ENCODE measurements at regions not wholly inside any gene's neighbourhood (a gene's known extent, or its start where the extent isn't known, plus 50 kb on each side); places are given as distances from the start of the nearest gene placed in this dataset.

- DNase-seq: no peak
These were observed 223.8 kb upstream of the BOD1L1 start for GRCh38 chr4:13851085-13851940.

- no peak for DNase-seq
These were observed 224.9 kb upstream of the BOD1L1 start for GRCh38 chr4:13852411-13852810.

- DNase-seq: no peak
These were observed 228.9 kb upstream of the BOD1L1 start for GRCh38 chr4:13856387-13856786.

- no peak for DNase-seq
These were observed 229.9 kb upstream of the BOD1L1 start for GRCh38 chr4:13857397-13857796.

DNA sequence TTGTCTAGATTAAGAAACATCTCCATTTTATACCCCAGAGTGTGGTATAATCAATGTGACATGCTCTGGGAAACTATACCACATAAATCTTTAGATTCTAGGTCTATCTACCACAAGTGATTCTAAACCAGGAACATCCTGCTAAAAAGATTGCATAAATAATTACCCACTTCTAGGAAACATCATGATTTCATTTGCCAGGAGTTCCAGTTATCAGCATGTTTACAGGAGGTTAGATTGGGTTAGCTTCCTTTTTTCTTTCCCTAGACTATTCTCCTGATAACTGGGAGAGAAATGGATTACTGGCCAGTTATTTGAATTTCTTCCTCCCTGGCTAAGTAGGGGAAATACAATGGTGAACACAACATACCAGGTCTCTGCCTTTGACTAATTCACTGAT is 230.3 kb upstream of the BOD1L1 start:
- DNase-seq: no peak

DNA sequence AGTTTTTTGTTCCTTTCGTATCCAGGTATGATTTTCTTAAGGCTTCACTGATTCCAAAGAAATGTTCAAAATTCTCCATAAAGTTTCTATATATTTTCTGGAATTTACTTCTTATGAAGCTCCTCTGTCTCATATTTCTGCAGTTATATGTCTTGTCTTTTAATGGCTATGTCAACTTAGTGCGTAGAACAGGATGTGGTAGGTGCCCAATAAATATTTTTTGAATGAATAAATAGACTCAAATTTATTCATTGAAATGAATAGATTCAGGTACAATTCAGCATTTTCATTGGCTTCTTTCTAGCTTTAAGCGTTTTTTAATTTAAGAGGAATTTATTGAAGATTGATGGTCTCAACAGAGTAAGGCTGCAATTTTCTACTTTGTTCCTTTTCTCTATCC is 231.9 kb upstream of the BOD1L1 start:
- no peak for DNase-seq

DNA sequence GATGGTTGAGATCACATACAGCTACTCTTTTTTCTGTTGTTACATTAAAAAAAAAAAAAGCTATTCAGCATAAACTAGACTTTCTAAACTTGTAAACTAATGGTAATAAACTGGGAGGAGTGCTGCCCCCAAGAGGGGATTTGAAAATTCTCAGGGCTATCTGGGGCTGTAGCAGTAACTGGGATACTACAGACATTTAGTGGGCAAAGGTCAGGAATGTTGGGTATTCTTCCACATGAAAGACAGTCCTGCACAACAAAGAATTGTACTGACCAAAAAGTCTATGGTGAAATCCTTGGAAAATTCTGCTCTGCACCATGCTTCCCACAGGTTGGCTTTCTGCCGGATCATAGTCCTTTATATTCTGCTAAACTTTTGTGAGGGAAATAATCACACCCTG is 232.6 kb upstream of the BOD1L1 start:
- no peak for DNase-seq

DNA sequence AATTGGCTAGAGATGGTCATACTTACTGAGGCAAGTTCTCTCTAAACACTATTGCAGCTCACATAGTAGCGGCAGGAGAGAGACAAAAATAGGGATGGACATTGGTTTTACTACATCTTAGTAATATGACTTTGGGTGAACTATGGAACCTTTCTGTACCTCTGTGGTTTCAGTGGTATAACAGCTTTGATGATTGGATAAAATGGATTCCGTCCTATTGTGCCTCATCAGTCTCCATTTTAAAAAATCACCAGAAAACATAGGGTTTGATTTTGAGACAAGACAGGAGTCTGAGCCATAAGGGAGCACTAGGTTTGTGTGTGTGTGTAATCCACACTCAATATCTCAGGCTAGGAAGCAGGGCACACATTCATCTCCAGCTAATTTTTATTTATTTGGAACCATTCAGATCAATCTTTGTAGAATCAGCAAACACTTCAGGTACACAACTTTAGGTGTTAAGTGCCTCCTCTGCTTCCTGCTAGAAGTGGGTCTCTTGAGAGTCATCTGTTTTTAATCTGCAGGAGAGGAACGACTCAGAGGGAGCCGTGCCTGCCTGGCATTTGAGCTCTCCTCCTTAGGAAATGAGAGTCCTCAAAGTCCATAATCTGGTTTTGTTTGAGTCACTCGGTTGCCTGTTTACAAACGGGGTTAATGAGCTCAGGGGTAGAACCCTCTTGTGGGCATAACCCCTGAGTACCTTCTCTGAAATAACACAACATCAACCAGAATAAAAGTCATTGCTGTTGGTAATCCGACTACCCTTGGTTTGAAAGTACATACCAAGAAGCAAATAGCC is 238.5 kb upstream of the BOD1L1 start:
- DNase-seq: no peak

DNA sequence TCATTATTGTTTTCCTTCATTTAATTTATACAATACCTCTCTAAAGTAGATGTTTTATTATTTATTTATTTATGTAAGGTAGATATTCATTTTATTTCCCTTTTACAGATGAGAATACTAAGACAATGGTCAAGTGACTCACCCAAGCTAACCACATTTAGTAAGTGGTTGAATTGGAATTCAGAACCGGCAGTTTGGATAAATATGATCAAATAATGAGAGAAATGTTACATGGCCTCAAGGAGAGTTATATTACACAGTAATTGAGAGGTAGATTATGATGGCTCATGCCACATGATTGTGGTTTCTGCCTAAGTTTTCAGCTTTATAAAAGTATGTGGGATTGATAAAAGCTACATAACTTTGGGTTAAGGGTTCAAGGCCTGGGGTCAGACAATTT is 239.4 kb upstream of the BOD1L1 start:
- DNase-seq: no peak

DNA sequence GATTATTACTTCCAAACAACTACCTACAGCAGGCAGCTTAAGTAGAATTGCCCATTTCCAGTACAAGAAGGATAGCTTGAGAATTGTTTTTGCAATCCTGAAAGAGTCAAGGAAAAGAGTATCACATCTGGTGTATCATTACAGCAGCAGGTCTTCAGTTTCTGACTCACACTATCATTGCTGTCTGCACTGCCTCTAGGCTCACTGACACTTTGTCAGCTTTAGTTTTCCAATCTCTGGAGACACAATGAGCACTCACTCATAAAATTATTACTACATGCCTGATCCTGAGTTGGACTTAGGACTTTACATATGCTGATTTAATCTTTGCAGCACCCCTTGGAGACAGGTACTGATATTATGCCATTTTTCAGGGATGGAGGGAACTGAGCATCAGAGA is 244.6 kb upstream of the BOD1L1 start:
- DNase-seq: no peak

DNA sequence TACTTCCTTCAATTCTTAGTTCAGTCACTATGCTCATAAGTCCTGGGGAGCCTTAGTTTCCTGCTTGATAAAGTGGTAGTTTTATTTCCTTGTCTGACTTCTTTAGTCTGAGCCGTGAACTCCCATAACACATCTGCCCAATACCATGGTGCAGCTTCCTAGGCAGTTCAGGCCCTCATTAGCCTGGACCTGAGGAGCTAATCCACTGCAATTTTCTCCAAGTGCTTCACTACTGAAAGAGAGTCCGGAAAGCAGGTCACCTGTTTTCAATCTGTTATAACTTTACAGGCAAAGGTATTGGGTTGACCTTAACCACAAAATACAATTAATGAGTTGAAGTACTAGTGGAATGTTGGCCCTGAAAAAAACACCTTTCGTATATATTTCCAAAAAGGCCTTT is 245.4 kb upstream of the BOD1L1 start:
- no peak for DNase-seq

DNA sequence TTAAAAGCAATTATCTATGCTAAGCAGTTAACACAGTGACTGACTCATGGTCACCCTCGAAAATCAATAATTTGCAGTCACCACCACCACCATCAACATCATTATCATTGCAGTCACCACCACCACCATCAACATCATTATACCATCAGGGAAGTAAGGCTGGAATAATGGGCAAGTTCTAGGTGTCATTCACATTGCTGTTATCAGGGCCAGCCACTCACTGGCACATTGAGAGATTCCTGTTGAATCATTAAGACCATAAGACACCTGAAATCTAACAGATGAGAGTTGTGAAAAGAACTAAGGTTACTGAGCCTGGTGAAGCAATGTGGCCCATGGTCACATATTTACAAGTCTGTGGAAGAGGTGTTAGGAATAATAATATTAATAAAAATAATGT is 247.7 kb upstream of the BOD1L1 start:
- DNase-seq: no peak

DNA sequence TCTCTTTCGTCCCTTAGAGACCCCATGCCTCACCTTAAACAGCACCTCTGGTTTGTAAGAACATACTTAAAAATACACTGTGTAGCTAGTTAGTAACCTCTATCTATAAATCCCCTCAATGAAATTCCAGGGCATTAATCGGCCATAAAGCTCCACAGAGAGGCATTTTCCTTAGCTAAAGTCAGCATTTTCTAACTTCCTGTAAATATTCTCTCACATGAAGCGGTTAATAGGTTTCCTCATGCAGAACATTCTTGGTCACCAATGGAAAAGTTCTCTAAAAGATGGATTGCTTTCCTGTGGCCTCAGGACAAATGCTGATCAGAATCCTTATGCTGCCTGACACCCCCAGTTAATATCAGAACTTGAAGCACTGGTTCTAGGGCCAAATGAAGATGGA is 248.6 kb upstream of the BOD1L1 start:
- DNase-seq: no peak

DNA sequence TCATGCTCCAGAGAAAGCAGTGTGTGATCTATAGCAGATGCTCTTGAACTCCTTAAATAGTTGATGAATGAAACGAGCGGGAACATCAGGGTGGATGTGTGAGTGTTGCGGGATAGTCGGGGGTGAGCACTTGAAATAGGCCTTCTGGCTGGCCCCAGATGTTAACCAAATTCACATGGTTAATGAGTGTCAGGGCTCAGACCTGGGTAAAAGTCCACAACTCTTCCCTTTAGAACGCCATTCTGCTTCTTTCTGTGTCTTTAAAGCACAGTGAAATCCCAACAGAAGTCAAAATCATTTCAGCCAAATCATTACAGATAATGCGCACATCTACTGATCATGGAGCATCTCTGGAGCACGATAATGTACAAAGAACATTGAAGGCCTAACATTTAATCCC is 249.4 kb upstream of the BOD1L1 start:
- DNase-seq: no peak

DNA sequence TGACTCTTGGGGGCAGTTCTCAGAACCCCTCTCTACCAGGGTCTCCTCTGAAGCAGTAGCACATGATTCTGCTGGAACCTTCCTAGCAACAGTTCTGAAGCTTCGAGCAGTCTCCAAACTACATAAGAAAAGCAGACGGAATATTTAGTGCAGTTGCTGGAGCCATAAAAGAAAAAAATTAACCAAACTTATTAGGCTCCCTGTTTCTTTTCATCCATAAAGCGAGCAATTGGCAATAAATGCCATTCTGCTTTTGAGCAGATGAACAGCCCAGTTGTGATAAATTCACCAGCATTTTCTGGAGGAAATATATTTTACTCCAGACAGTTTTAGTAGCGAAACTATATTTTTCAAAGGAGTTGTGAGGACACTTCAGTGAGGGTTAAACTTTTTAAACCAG is 250.1 kb upstream of the BOD1L1 start:
- DNase-seq: no peak

GRCh38 chr4:13881892-13882291 is 254.4 kb upstream of the BOD1L1 start:
- no peak for DNase-seq

GRCh38 chr4:13887010-13887409 is 259.5 kb upstream of the BOD1L1 start:
- DNase-seq: no peak

DNA sequence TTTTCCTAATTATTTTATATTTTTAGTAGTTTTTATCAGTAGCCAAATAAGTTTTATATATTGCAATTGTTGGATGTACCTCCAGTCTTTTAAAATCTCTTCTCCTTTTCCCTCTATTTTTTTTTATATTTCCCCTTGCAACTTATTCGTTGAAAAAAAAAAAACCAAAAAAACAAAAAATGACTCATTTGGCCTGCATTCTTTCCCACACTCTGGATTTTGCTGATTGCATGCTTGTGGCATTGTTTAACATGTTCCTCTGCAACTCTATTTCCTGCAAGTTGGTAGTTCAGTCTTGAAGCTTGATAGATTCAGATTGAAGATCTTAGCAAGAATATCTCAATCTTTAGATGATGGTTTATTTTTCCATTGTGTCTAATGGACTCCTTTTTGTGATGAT is 260.6 kb upstream of the BOD1L1 start:
- no peak for DNase-seq

DNA sequence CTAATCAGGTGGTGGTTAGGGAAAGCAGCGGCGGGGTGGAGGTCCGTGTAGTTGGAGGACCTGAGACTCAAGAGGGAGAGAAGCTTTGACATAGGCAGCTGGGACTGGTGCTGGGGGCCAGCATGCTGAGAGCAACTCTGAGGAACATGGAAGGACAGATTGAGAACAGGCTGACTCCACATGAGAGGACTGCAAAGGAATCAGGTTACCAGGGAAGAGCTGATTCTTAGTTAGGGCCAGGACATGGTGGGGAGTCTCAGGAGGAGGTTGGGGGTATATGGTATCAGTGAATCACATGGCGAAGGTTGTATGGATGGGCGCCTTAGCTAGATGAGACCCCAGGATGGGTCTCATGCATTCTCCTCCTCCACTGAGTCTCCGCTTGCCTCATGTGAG is 264.0 kb upstream of the BOD1L1 start:
- no peak for DNase-seq

DNA sequence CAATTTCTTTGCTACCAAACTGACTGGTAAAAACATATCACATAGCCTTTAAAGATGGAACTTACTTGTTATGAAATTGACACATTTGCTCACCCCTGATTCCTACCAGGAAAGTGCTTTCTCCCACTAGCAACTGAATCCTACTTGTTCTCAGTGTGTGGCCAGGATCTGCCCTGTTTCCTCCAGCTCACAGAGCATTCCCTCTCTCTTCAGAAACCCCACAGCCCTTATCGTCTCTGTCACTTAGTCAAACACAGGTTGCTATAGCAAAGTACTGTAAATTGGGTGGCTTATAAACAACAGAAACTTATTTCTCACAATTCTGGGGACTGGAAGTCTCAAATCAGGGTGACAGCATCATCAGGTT is 265.2 kb upstream of the BOD1L1 start:
- DNase-seq: no peak

- DNase-seq: no peak
These were observed 265.7 kb upstream of the BOD1L1 start for GRCh38 chr4:13893211-13893610.

DNA sequence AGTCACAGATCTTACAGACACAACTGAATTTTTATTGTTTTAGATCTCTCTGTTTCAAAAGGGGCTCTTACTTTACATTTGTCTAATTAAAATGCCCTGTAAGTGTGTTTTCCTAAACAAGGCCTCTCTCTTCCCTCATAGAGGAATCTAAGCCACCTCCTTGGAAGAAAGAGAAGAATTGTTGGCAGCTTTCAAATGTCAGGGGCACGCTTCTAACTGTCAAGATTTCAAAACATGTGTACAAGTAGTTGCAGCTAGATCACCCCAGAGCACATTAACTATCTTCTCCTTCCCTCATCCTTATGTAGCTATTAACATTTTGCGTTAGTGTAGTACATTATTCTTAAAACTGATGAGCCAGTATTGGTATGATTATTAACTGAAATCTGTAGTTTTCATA is 266.5 kb upstream of the BOD1L1 start:
- no peak for DNase-seq

GRCh38 chr4:13900780-13901179 is 273.3 kb upstream of the BOD1L1 start:
- no peak for DNase-seq

- DNase-seq: no peak
These were observed 274.6 kb upstream of the BOD1L1 start for GRCh38 chr4:13902146-13902545.

GRCh38 chr4:13903061-13903460 is 275.5 kb upstream of the BOD1L1 start:
- DNase-seq: no peak
